ENCODE measurements at regions not wholly inside any gene's neighbourhood (a gene's known extent, or its start where the extent isn't known, plus 50 kb on each side); places are given as distances from the start of the nearest gene placed in this dataset.
"Not testable (repeated sequence)": the region's sequence is repeated elsewhere in the genome, so short reads cannot be mapped to it uniquely, and the experiment has no call there.

DNA sequence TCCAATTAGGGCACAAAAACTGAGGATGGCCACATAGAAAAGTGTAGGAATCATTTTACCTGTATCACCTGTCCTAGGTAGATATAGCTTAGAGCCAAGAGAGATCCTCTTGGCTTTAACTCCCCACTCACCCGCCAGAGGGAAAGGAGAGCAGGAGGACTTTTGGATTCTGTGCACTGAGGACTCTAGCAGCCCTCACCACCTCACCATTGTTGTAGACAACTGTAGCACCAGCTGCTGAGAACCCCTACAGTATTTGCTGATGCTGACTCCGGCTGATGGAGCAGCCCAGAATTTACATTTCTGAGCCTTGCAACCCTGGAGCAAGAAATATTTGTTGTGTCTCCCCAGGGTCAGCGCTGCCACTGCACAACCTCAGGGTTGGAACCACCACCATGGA, 2044.4 kb downstream of the OLFM4 start:
- Mint-ChIP-seq H3K27me3 (no peaks in the 10 kb centered on the region), H3K27ac (no peak overlapping the region), H3K4me3 (no peak overlapping the region), H3K4me1 (no peaks in the 10 kb centered on the region), H3K9me3 (peaks cover 4% of the 10 kb centered on the region), H3K36me3 (ENCODE audit: low read depth) (no peaks in the 10 kb centered on the region)
- no peak for ATAC-seq (replicated peaks)

DNA sequence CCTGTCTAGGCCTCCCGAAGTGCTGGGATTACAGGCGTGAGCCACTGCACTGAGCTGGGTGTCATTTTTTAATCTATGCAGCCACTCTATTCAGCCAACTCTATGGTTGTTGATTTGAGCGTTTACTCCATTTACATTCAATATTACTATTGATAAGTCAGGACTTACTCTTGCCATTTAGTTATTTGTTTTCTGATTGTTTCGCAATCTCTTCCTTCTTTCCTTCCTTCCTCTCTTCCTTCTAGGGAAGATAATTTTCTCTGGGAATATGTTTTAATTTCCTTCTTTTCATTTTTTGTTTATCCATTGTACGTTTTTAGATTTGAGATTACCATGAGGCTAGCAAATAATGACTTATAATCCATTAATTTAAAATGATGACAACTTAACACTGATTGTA, 2056.0 kb downstream of the OLFM4 start:
- Mint-ChIP-seq H3K27me3 (no peaks in the 10 kb centered on the region), H3K36me3 (ENCODE audit: low read depth) (no peaks in the 10 kb centered on the region), H3K9me3 (peaks cover 18% of the 10 kb centered on the region), H3K27ac (no peak overlapping the region), H3K4me3 (no peak overlapping the region), H3K4me1 (no peaks in the 10 kb centered on the region)
- no peak for ATAC-seq (replicated peaks)

DNA sequence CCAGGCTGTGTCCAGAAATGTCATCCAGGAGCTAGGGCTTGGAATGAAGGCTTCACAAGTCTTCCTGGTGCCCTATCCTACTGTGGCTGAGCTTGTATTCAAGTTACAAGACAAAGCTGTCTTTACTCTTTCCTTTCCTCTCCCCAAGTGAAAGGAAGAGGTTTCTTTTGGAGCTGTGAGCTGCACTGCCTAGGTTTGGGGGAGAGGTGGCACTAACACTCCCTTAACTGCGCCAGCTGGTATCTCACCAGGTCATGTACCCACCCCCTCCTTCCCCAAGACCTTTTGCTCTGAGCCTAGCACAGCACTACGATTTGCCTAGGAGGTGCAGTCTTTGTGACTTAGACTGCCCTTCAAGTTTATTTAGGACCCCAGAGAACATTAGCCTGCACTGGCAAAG, 2053.6 kb upstream of the PRR20A start:
- no peaks in the 10 kb centered on the region for H3K27me3 Mint-ChIP-seq
- H3K27ac Mint-ChIP-seq, result no peak overlapping the region

DNA sequence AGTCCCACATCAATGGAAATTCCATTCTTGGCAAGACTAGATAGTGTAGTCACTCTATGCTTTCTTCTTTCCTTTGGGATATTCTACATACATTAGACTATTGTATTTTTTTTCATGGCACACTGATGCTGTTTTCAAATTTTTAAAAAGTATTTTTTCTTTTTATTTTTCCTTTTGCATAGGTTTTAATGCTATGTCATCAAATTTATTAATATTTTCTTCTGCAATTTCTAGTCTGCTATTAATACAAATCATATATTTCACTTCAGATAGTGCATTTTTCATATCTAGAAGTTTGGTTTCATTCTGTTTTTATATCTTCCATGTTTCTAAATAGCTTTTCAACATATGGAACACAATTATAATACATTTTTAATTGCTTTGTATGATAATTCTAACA, 2050.1 kb upstream of the PRR20A start:
- Mint-ChIP-seq H3K27ac (no peak overlapping the region), H3K4me3 (no peak overlapping the region), H3K4me1 (no peaks in the 10 kb centered on the region), H3K9me3 (peaks cover 6% of the 10 kb centered on the region), H3K27me3 (no peaks in the 10 kb centered on the region), H3K36me3 (ENCODE audit: low read depth) (no peaks in the 10 kb centered on the region)
- no peak for ATAC-seq (replicated peaks)

More for the DNA sequence above, 2053.6 kb upstream of the PRR20A start:
- Mint-ChIP-seq H3K4me1 (no peaks in the 10 kb centered on the region), H3K36me3 (ENCODE audit: low read depth) (no peaks in the 10 kb centered on the region), H3K4me3 (no peak overlapping the region), H3K9me3 (peaks cover 18% of the 10 kb centered on the region)
- no peak for ATAC-seq (replicated peaks)

DNA sequence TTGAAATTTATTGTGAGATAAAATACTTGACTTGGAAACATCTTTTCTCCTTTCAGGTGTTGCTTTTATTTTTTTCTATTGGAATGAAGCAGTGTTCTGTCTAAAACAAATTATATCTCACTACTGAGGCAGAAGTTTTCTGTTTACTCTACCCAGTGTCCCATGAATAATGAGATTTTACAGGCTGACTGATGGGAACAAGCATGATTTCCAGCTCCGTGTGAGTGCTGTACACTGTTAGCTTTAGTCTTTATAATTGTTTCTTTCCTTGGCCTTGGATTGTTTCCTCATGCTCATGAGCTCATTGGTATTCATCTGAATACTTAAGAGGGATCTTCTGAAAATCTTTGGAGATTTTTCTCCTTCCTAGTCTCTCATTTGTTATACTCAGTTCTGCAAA, 2049.5 kb upstream of the PRR20A start:
- ATAC-seq (replicated peaks), result no peak
- peaks cover 9% of the 10 kb centered on the region for H3K9me3 Mint-ChIP-seq
- no peaks in the 10 kb centered on the region for H3K36me3 Mint-ChIP-seq (ENCODE audit: low read depth)
- H3K27me3 Mint-ChIP-seq, result no peaks in the 10 kb centered on the region
- no peak overlapping the region for H3K4me3 Mint-ChIP-seq
- H3K27ac Mint-ChIP-seq, result no peak overlapping the region
- H3K4me1 Mint-ChIP-seq, result no peaks in the 10 kb centered on the region

DNA sequence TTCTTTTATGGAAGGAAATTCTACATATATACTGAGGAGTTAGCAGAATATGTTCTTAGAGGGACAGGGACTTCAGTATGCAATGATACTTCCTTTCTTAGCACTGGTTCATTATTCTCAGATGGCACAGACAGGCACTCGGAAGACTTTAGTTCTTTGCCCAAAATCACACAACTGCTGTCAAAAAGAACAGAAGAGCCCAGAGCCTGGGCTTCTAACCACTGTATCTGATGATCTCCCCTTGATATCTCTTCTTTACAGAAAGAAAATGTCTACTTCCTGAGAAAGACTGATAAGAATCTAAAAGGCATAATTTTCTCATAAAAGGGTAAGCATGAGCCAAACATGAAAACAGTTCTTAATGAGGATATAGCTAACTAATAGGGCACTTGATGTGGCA, 2034.2 kb upstream of the PRR20A start:
- Mint-ChIP-seq H3K27ac (no peak overlapping the region), H3K4me3 (no peak overlapping the region), H3K4me1 (no peaks in the 10 kb centered on the region), H3K36me3 (ENCODE audit: low read depth) (no peaks in the 10 kb centered on the region), H3K27me3 (no peaks in the 10 kb centered on the region), H3K9me3 (peaks cover 13% of the 10 kb centered on the region)
- no peak for ATAC-seq (replicated peaks)

DNA sequence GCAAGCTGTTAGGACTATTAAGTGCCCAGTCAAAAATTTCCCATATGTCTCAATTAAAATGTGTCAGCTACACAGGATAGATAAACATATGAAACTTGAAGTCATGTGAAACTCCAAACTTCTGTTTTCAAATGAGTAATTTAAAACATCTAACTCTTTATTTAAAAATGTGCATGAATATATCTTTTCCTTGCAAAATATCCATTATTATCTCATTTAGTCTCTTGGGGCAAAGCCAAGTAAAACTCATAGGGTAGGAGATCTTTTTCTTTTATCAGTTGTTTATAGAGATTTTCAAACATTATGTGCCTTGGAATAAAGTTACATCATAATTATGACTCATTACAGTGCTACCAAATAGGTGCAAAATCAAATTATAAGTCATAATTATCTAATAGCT, 2020.1 kb upstream of the PRR20A start:
- H3K4me3 Mint-ChIP-seq, result no peak overlapping the region
- H3K36me3 Mint-ChIP-seq (ENCODE audit: low read depth), result no peaks in the 10 kb centered on the region
- H3K4me1 Mint-ChIP-seq, result no peaks in the 10 kb centered on the region
- no peak for ATAC-seq (replicated peaks)
- H3K27ac Mint-ChIP-seq, result no peak overlapping the region
- no peaks in the 10 kb centered on the region for H3K27me3 Mint-ChIP-seq
- H3K9me3 Mint-ChIP-seq, result peaks cover 11% of the 10 kb centered on the region

DNA sequence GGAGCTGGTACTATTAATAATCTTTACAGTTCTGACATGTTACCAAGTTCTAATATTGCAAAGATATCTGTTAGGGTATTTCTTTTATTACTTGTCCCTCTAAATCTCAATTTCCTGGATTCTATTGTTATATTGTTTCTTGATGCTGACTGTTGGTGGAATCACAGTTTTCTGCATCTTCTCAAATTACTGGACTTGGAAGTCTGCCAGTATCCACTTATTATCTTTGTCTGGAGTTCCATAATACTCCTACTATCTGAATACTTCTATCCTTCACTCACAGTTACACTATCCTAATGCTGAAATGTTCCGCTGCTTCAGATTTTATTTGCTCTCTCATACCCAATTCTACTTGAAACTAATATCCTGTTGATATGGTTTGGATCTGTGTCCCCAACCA, 1985.7 kb upstream of the PRR20A start:
- no peak for ATAC-seq (replicated peaks)
- H3K4me3 Mint-ChIP-seq, result no peak overlapping the region
- H3K4me1 Mint-ChIP-seq, result no peaks in the 10 kb centered on the region
- H3K27ac Mint-ChIP-seq, result no peak overlapping the region
- H3K27me3 Mint-ChIP-seq, result no peaks in the 10 kb centered on the region
- no peaks in the 10 kb centered on the region for H3K36me3 Mint-ChIP-seq (ENCODE audit: low read depth)
- H3K9me3 Mint-ChIP-seq, result peaks cover 13% of the 10 kb centered on the region

DNA sequence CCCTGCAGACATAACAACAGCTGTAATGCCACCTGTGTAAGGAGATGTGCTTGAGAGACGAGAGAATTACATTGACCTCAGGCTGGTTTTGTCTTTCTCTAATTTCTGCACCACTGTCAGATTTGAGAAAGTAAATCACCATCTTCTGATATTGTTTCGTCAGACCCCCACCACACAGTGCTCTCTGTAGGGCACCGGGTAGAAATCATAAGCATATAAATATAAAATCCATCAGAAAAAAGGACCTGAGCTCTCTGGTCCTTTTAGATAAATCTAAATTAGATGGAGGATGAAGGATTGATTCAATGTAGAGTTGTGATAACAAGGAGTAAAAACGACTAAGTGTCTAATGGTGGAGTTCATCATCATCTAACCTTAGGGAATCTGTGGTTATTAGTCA, 1981.0 kb upstream of the PRR20A start:
- no peaks in the 10 kb centered on the region for H3K27me3 Mint-ChIP-seq
- H3K4me3 Mint-ChIP-seq, result no peak overlapping the region
- no peak overlapping the region for H3K27ac Mint-ChIP-seq
- ATAC-seq (replicated peaks), result no peak
- H3K36me3 Mint-ChIP-seq (ENCODE audit: low read depth), result no peaks in the 10 kb centered on the region
- no peaks in the 10 kb centered on the region for H3K4me1 Mint-ChIP-seq
- H3K9me3 Mint-ChIP-seq, result peaks cover 8% of the 10 kb centered on the region

DNA sequence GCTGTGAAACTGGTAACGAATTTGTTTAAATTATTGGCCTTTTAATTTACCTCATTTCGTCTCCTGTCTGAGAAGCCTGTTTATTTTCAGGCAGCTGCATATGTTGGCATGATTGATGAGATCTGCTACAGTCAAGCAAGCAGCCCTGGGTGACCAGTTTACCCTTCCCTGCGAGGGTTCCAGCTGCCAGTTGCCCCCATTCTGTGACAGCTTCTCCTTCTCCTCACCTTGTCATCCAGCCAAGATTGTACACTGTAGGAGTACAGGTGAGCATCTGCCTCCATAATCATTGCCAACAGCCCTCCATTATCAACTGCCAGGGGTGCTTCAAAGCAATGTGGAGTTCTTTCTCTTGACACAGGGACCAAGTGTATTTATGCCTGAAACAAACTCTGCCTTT, 1979.9 kb upstream of the PRR20A start:
- Mint-ChIP-seq H3K36me3 (ENCODE audit: low read depth) (no peaks in the 10 kb centered on the region), H3K27ac (no peak overlapping the region), H3K27me3 (no peaks in the 10 kb centered on the region), H3K4me1 (no peaks in the 10 kb centered on the region), H3K9me3 (peaks cover 8% of the 10 kb centered on the region), H3K4me3 (no peak overlapping the region)
- ATAC-seq (replicated peaks), result no peak

DNA sequence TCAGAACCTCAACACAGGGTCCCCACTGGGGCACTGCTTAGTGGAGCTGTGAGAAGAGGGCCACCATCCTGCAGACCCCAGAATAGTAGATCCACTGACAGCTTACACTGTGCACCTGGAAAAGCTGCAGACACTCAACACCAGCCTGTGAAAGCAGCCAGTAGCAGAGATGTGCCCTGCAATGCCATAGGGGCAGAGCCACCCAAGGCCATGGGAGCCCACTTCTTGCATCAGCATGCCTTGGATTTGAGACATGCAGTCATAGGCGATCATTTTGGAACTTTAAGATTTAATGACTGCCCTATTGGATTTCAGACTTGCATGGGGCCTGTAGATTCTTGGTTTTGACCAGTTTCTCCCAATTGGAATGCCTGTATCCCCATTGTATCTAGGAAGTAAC, 1962.1 kb upstream of the PRR20A start:
- not testable (repeated sequence) for H3K27ac Mint-ChIP-seq; H3K27me3 Mint-ChIP-seq; H3K4me3 Mint-ChIP-seq; ATAC-seq (replicated peaks); H3K36me3 Mint-ChIP-seq (ENCODE audit: low read depth); H3K4me1 Mint-ChIP-seq
- H3K9me3 Mint-ChIP-seq, result peaks cover 25% of the 10 kb centered on the region

DNA sequence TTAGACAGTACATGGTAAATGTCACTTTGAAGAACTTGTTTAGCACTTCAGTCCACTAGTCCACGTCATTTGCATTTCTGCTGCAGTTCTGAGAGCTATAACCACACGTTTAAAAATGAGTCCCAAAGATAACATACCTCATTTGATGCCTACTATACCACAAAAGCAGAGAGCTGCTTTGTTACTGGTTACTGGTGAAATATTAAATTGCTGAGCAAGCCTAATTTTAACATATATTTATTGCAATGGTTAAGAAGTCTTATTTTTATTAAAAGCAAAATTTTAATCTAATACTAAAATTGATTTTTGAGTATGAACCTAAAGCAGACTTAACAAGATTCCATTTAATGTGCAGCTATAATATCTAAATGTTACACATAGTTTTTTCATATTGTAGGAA, 1949.7 kb upstream of the PRR20A start:
- Mint-ChIP-seq H3K4me3 (no peak overlapping the region), H3K27ac (no peak overlapping the region), H3K4me1 (no peaks in the 10 kb centered on the region), H3K9me3 (peaks cover 4% of the 10 kb centered on the region), H3K27me3 (no peaks in the 10 kb centered on the region), H3K36me3 (ENCODE audit: low read depth) (no peaks in the 10 kb centered on the region)
- ATAC-seq (replicated peaks), result no peak

DNA sequence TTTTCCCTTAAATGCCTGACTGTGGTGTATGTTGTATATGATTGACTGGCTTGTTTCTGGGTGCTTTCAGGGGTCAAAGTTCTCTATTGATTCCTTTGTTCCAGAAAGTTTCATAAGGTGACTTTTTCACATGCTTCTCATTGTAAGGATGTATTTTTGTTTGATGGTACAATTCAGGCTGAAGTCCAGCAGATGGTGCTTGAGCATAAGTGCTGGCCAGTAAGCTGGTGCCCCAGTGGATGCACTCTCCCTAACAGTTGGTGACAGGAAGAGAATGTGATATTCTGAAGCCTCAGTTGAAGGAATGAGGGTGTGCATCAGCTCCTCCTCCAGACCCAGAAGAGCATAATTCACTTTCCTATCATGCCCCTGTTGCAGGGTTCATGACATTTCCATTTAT, 1941.6 kb upstream of the PRR20A start:
- ATAC-seq (replicated peaks), result no peak
- H3K4me3 Mint-ChIP-seq, result no peak overlapping the region
- peaks cover 8% of the 10 kb centered on the region for H3K9me3 Mint-ChIP-seq

DNA sequence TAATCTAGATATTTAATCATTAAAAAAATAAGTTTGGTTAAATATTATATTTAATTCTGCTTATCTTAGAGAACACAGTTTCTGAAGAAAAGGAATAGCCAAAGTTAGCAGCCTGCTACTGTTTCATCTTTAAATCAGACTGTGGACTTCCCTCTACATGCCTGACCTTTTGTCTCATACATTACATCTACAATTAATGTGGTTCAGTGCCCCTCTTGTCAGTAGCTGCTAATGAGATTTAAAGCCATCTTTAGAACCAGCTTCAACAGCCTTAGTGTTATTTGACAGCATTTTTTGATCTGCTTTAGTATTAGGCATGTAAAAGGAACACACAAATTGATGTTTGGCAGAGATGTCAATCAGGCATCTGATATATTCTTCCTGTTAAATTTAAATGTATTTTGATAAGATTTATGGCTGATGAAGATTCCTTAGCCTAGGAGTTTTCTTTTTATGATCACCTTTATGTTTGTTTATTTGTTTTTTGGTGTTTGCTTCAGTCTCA, 1925.8 kb upstream of the PRR20A start:
- H3K27ac Mint-ChIP-seq, result no peak overlapping the region
- ATAC-seq (replicated peaks), result no peak
- no peak overlapping the region for H3K4me3 Mint-ChIP-seq
- no peaks in the 10 kb centered on the region for H3K4me1 Mint-ChIP-seq
- peaks cover 13% of the 10 kb centered on the region for H3K9me3 Mint-ChIP-seq
- H3K36me3 Mint-ChIP-seq (ENCODE audit: low read depth), result no peaks in the 10 kb centered on the region
- no peaks in the 10 kb centered on the region for H3K27me3 Mint-ChIP-seq

More for the DNA sequence above, 1941.6 kb upstream of the PRR20A start:
- H3K36me3 Mint-ChIP-seq (ENCODE audit: low read depth), result no peaks in the 10 kb centered on the region
- H3K4me1 Mint-ChIP-seq, result no peaks in the 10 kb centered on the region
- H3K27ac Mint-ChIP-seq, result no peak overlapping the region
- H3K27me3 Mint-ChIP-seq, result no peaks in the 10 kb centered on the region

DNA sequence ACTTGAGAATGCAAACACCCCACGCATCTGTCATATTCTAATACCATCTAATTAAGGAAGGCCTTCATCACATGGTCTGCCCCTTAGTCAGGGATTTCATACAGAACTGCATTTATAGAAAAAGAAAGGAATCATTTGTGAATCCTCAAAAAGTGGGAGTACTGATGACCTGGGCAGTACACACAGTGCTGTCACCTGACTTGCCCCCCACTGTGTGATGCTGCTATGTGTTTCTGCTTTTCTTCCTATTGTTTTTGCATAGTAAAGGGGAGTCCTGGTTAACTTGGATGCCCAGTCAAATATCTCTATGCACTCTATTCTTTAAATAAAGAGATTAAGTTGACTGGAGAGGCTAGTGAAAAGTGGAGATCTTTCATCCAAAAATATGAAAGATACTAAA, 1921.2 kb upstream of the PRR20A start:
- Mint-ChIP-seq H3K4me3 (no peak overlapping the region), H3K9me3 (peaks cover 11% of the 10 kb centered on the region)

DNA sequence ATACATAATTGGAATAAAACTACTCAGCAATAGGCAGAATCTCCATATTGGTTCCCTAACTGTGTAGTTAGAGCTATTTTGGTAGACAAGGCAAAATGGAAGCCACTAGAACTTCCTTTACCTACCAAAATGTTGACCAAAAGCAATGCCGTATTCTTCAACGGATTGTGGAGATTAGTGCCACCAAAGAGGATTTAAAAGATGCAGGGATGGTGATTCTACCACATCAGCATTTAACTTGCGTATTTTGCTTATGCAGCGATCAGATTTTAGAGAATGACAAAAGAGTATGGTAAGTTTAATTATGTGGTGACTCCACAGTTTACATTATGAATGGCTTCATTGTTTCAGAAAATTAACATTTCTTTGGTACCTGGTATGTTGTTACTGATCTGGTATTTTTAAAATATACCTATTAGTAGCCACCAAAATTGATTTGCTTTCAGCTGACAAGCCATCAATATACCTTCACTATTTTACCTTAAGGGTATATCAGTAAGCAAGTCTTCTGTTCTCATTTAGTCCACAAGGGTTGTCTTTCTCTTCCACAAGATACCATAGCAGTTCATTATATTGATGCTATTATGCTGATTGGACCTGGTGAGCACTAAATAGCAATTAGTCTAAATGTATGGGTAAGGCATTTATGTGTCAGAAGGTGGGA, 1910.7 kb upstream of the PRR20A start:
- Mint-ChIP-seq H3K27me3 (no peaks in the 10 kb centered on the region), H3K36me3 (ENCODE audit: low read depth) (no peaks in the 10 kb centered on the region), H3K9me3 (peaks cover 5% of the 10 kb centered on the region)

More for the DNA sequence above, 1921.2 kb upstream of the PRR20A start:
- Mint-ChIP-seq H3K27ac (no peak overlapping the region), H3K4me1 (no peaks in the 10 kb centered on the region), H3K27me3 (no peaks in the 10 kb centered on the region), H3K36me3 (ENCODE audit: low read depth) (no peaks in the 10 kb centered on the region)
- no peak for ATAC-seq (replicated peaks)

More for the DNA sequence above, 1910.7 kb upstream of the PRR20A start:
- no peak for ATAC-seq (replicated peaks)
- Mint-ChIP-seq H3K4me3 (no peak overlapping the region), H3K4me1 (no peaks in the 10 kb centered on the region), H3K27ac (no peak overlapping the region)

All from activated T-helper 17 cell treated with anti-CD3 and anti-CD28 coated beads, Interleukin-2, amount 50 U/mL, for 72 hours (primary cell).